ENCODE measurements at regions not wholly inside any gene's neighbourhood (a gene's known extent, or its start where the extent isn't known, plus 50 kb on each side); places are given as distances from the start of the nearest gene placed in this dataset.

DNA sequence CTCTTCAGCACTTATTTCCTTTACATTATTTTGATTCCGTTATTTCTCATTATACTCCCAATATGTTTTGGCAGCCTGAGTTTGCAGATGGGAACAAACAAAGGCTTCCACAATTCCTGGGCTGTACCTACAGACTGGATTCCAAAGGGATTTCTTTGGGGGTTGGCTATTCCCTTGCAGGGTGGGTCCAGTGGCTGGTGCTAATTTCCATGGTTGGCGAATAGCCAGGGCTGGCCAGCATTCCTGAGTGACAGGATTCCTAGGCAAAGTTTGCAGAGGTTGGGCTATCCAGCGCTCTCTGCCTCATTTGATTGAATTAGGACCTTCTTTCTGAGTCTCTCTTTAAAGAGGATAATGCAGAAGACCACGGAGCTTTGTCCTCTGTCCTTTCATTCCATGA, 207.4 kb downstream of the MAF start:
- no peak overlapping the region for H3K27ac ChIP-seq
- no peak overlapping the region for H3K4me3 ChIP-seq
- H3K9me3 ChIP-seq: no peaks in the 10 kb centered on the region
- DNase-seq (ENCODE audit: low spot score): no peak
- no peaks in the 10 kb centered on the region for H3K36me3 ChIP-seq
- no peaks in the 10 kb centered on the region for H3K4me1 ChIP-seq
- no peaks in the 10 kb centered on the region for H3K27me3 ChIP-seq
- TF ChIP-seq, protein P1, sequence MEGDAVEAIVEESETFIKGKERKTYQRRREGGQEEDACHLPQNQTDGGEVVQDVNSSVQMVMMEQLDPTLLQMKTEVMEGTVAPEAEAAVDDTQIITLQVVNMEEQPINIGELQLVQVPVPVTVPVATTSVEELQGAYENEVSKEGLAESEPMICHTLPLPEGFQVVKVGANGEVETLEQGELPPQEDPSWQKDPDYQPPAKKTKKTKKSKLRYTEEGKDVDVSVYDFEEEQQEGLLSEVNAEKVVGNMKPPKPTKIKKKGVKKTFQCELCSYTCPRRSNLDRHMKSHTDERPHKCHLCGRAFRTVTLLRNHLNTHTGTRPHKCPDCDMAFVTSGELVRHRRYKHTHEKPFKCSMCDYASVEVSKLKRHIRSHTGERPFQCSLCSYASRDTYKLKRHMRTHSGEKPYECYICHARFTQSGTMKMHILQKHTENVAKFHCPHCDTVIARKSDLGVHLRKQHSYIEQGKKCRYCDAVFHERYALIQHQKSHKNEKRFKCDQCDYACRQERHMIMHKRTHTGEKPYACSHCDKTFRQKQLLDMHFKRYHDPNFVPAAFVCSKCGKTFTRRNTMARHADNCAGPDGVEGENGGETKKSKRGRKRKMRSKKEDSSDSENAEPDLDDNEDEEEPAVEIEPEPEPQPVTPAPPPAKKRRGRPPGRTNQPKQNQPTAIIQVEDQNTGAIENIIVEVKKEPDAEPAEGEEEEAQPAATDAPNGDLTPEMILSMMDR (IDR thresholded peaks at IDR 0.05): no peak

DNA sequence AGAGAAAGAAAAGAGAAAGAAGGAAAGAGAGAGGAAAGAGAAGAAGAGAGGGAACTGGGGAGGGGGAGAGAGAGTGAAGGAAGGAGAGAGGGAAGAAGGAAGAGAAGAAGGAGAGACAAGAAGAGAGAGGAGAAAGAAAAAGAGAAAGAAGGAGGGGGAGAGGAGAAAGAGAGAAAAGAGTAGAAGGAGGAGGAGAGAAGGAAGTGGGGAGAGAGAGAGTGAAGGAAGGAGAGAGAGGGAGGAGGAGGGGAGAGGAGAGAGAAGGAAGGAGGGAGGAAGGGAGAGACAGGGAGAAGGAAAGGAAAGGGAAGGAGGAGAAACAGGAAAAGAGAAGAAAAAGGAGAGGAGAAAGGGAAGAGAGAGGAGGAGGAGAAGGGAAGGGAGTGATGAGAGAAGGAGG, 208.5 kb downstream of the MAF start:
- H3K27ac ChIP-seq: no peak overlapping the region
- no peaks in the 10 kb centered on the region for H3K4me1 ChIP-seq
- H3K4me3 ChIP-seq: no peak overlapping the region
- TF ChIP-seq, protein P1 (IDR thresholded peaks at IDR 0.05): no peak
- H3K9me3 ChIP-seq: no peaks in the 10 kb centered on the region
- H3K27me3 ChIP-seq: no peaks in the 10 kb centered on the region
- DNase-seq (ENCODE audit: low spot score): no peak
- no peaks in the 10 kb centered on the region for H3K36me3 ChIP-seq

DNA sequence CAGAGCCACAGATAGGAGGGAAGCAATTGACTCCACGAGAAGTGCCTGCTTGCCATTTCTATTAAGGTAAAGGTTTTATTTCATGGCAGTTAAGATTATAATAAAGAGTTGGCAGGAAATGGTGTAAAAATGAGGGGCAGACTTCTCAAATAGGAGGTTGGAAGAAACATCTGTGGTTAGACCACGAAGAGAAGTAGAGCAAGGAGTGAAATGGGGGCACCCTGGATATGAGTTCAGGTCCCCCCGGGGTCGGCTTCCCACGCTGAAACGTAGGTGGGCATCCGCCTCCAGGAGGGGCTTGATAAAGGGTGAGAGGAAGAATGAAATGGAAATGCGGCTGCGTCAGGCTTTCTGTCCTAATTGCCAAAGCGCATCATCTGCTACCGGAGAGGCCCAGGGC, 209.1 kb downstream of the MAF start:
- no peak for DNase-seq (ENCODE audit: low spot score)
- Histone ChIP-seq H3K36me3 (no peaks in the 10 kb centered on the region), H3K4me3 (no peak overlapping the region), H3K9me3 (no peaks in the 10 kb centered on the region), H3K27ac (no peak overlapping the region), H3K27me3 (no peaks in the 10 kb centered on the region), H3K4me1 (no peaks in the 10 kb centered on the region)
- TF ChIP-seq, protein P1 (IDR thresholded peaks at IDR 0.05): no peak

DNA sequence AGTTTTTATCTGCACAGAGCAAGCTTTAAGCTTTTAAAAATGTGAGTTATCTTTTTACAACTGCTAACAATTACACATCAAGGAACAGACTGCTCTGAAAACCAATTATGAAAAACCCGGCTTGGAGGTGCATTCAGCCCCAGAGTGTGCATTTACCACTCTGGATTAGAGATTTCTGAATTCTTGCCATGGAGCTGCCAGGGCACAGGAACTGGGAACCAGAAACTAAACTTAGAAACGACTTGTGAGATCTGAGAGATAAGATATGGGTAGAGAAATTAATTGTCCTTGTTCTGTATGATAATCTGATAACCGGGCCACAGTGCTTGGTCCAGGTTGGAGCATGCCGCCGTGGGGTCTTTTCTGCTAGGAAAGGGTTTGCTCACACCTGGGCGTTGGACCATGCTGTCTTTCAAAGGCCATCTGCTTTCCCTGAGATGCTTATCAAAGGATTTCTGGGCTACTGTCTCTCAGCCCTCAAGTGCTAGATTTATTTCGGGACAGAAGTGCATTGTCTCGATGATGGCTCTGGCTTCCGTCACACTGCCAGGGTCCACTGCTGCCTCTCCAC, 210.0 kb downstream of the MAF start:
- no peak for DNase-seq (ENCODE audit: low spot score)
- H3K36me3 ChIP-seq: no peaks in the 10 kb centered on the region
- TF ChIP-seq, protein P1 (IDR thresholded peaks at IDR 0.05): no peak
- H3K4me1 ChIP-seq: no peaks in the 10 kb centered on the region
- no peak overlapping the region for H3K4me3 ChIP-seq
- H3K27ac ChIP-seq: no peak overlapping the region
- no peaks in the 10 kb centered on the region for H3K9me3 ChIP-seq
- no peaks in the 10 kb centered on the region for H3K27me3 ChIP-seq

DNA sequence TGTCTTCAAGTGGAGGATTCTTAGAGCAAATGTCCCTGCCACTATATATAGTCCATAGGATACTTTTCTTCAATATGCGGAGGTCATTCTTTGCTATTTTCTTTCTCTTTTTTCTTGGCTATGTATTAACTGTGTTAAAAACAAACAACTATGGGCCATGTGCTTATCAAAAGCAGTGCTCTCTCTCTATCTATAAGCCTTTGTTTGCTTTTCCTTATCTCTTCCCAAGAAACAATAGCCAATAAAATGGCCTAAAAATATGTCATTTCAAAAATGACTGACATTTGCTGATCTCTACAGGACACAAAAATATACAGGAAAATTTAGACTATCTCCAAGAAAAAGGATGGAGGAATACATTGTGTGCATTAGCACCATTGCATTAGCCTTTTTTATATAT, 212.1 kb downstream of the MAF start:
- no peaks in the 10 kb centered on the region for H3K27me3 ChIP-seq
- TF ChIP-seq, protein P1 (IDR thresholded peaks at IDR 0.05): no peak
- H3K4me1 ChIP-seq: no peaks in the 10 kb centered on the region
- no peak overlapping the region for H3K4me3 ChIP-seq
- H3K36me3 ChIP-seq: no peaks in the 10 kb centered on the region
- no peaks in the 10 kb centered on the region for H3K9me3 ChIP-seq
- no peak overlapping the region for H3K27ac ChIP-seq
- DNase-seq (ENCODE audit: low spot score): no peak

DNA sequence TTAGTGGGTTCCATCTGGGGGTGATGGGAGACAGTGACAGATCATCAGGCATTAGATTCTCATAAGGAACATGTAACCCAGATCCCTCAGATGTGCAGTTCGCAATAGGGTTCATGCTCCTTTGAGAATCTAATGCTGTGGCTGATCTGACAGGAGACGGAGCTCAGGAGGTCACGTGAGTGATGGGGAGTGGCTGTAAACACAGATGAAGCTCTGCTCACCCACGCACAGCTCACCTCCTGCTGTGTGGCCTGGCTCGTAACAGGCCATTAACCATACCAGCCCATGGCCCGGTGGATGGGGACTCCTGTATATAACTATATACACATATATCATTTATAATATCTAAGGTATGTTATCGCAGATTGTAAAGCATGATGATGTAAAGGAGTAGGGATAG, 214.2 kb downstream of the MAF start:
- Histone ChIP-seq H3K4me3 (no peak overlapping the region), H3K9me3 (no peaks in the 10 kb centered on the region)

More for the DNA sequence above, 214.2 kb downstream of the MAF start:
- no peaks in the 10 kb centered on the region for H3K27me3 ChIP-seq
- H3K27ac ChIP-seq: no peak overlapping the region
- TF ChIP-seq, protein P1 (IDR thresholded peaks at IDR 0.05): no peak
- DNase-seq (ENCODE audit: low spot score): no peak
- no peaks in the 10 kb centered on the region for H3K4me1 ChIP-seq
- no peaks in the 10 kb centered on the region for H3K36me3 ChIP-seq
